IMR-90 (cell line): ENCODE measurements at regions not wholly inside any gene's neighbourhood (a gene's known extent, or its start where the extent isn't known, plus 50 kb on each side); places are given as distances from the start of the nearest gene placed in this dataset.
A peak's percentile ranks its signal among the peaks of the same experiment; 100 is the strongest.

Experiments used
- ATAC-seq: fragments of 200-7000 bp; cut with Tn5 transposase; 2 replicates; pipeline ENCODE4 v1.9.1; 2020; ENCODE audit warnings: low read depth, mild to moderate bottlenecking, moderate library complexity
- BruUV-seq: library from RNA; stranded (reverse); fragments of 400-500 nt; replicated peaks from 2 replicates; lab custom pipeline; 2021; lab: Mats Ljungman, UMichigan
- CTCF ChIA-PET: fragments of 300-600 bp; formaldehyde crosslinking; extraction: SDS; loops from one replicate; lab custom pipeline; 2021; ENCODE audit warnings: antibody characterized with exemption; lab: Yijun Ruan, JAX
- POLR2A ChIA-PET: fragments of 300-600 bp; sonication (Branson Sonifier 250); formaldehyde crosslinking; loops from one replicate; lab custom pipeline; 2022; ENCODE audit warnings: antibody characterized with exemption; ENCODE audit not compliant: unreplicated experiment; lab: Charles Lee
- DNase-seq: peaks from one replicate; pipeline ENCODE4 v3.0.0; 2013
- H2AFZ ChIP-seq: replicated peaks from 2 replicates; pipeline ENCODE3; 2013; ENCODE audit warnings: low read length, mild to moderate bottlenecking; ENCODE audit not compliant: poor library complexity
- H2AK5ac ChIP-seq: 2 replicates; pipeline ENCODE4 v1.6.1; 2013; ENCODE audit warnings: low read depth, low read length, inconsistent platforms
- H2AK9ac ChIP-seq: replicated peaks from 2 replicates; pipeline ENCODE3; 2013; ENCODE audit warnings: mild to moderate bottlenecking, low read depth, low read length, moderate library complexity; ENCODE audit not compliant: poor library complexity
- H2BK120ac ChIP-seq: 2 replicates; pipeline ENCODE4 v1.6.1; 2013; ENCODE audit warnings: low read depth, low read length, inconsistent platforms
- H2BK15ac ChIP-seq: 3 replicates; pipeline ENCODE4 v1.6.1; 2013; ENCODE audit warnings: low read depth, low read length, inconsistent platforms
- H2BK20ac ChIP-seq: 2 replicates; pipeline ENCODE4 v1.6.1; 2013; ENCODE audit warnings: low read depth, mild to moderate bottlenecking, inconsistent platforms, low read length, moderate library complexity
- H2BK5ac ChIP-seq: 2 replicates; pipeline ENCODE4 v1.6.1; 2013; ENCODE audit warnings: mild to moderate bottlenecking, low read depth, low read length, inconsistent platforms; ENCODE audit not compliant: poor library complexity, severe bottlenecking
- H3K14ac ChIP-seq: replicated peaks from 2 replicates; pipeline ENCODE4 v1.6.1; 2013; ENCODE audit warnings: low read depth, low read length, inconsistent platforms
- H3K18ac ChIP-seq: 2 replicates; pipeline ENCODE4 v1.6.1; 2013; ENCODE audit warnings: low read depth, low read length, control low read depth
- H3K23ac ChIP-seq: 2 replicates; pipeline ENCODE4 v1.6.1; 2013; ENCODE audit warnings: low read depth, low read length, inconsistent platforms
- H3K27ac ChIP-seq: 2 replicates; pipeline ENCODE4 v1.5.1; 2013; ENCODE audit warnings: mild to moderate bottlenecking, control low read depth, low read length; ENCODE audit not compliant: insufficient read depth
- H3K27me3 ChIP-seq: 2 replicates; pipeline ENCODE4 v1.6.1; 2013; ENCODE audit warnings: low read length; ENCODE audit not compliant: control insufficient read depth, insufficient read depth
- H3K36me3 ChIP-seq: 2 replicates; pipeline ENCODE4 v1.6.1; 2013; ENCODE audit warnings: low read length, mixed read lengths; ENCODE audit not compliant: control insufficient read depth, insufficient read depth
- H3K4ac ChIP-seq: 2 replicates; pipeline ENCODE4 v1.6.1; 2013; ENCODE audit warnings: low read depth, low read length, inconsistent platforms
- H3K4me1 ChIP-seq: 2 replicates; pipeline ENCODE4 v1.6.1; 2013; ENCODE audit warnings: low read length, mixed read lengths; ENCODE audit not compliant: control insufficient read depth, insufficient read depth
- H3K4me2 ChIP-seq: 2 replicates; pipeline ENCODE4 v1.6.1; 2013; ENCODE audit warnings: low read depth, mild to moderate bottlenecking, control low read depth, low read length, moderate library complexity
- H3K4me3 ChIP-seq: 2 replicates; pipeline ENCODE4 v1.5.1; 2013; ENCODE audit warnings: low read depth, mild to moderate bottlenecking, control low read depth, low read length, moderate library complexity; ENCODE audit not compliant: insufficient read depth
- H3K56ac ChIP-seq: 2 replicates; pipeline ENCODE4 v1.6.1; 2013; ENCODE audit warnings: low read length, inconsistent platforms; ENCODE audit not compliant: insufficient read depth; ENCODE audit errors: extremely low read depth
- H3K79me1 ChIP-seq, 2 experiments: 2 replicates each; pipeline ENCODE4 v1.6.1; 2013; ENCODE audit warnings: low read length in 2 of 2, inconsistent platforms in 1 of 2, low read depth in 1 of 2
- H3K9ac ChIP-seq: 2 replicates; pipeline ENCODE4 v1.6.1; 2013; ENCODE audit warnings: low read depth, low read length, control low read depth
- H3K9me1 ChIP-seq: 2 replicates; pipeline ENCODE4 v1.6.1; 2013; ENCODE audit warnings: low read length, inconsistent platforms; ENCODE audit not compliant: insufficient read depth
- H3K9me3 ChIP-seq: 2 replicates; pipeline ENCODE4 v1.6.1; 2013; ENCODE audit warnings: low read length; ENCODE audit not compliant: control insufficient read depth, insufficient read depth
- H4K20me1 ChIP-seq: 2 replicates; pipeline ENCODE4 v1.6.1; 2013; ENCODE audit warnings: low read length, inconsistent platforms; ENCODE audit not compliant: insufficient read depth
- H4K5ac ChIP-seq: 2 replicates; pipeline ENCODE4 v1.6.1; 2013; ENCODE audit warnings: mild to moderate bottlenecking, low read depth, low read length, control low read depth
- H4K8ac ChIP-seq, 2 experiments: 2 replicates each; pipeline ENCODE4 v1.6.1; 2013; ENCODE audit warnings: low read depth in 2 of 2, low read length in 2 of 2, control low read depth in 1 of 2, inconsistent platforms in 1 of 2
- H4K91ac ChIP-seq: 2 replicates; pipeline ENCODE4 v1.6.1; 2013; ENCODE audit warnings: low read depth, low read length, inconsistent platforms; ENCODE audit not compliant: insufficient read depth
- CHD1 ChIP-seq: IDR thresholded peaks from 2 replicates; pipeline ENCODE4 v1.6.1; 2012; ENCODE audit warnings: low read depth, low read length, improper control_type of control experiment
- FOS ChIP-seq: fragments of 150-350 bp; IDR thresholded peaks from 2 replicates; pipeline ENCODE4 v1.6.1; 2016; ENCODE audit warnings: low read depth, low read length
- MAZ ChIP-seq: IDR thresholded peaks from 2 replicates; pipeline ENCODE4 v1.6.1; 2012; ENCODE audit warnings: low read depth, mild to moderate bottlenecking, low read length, improper control_type of control experiment, moderate library complexity, borderline replicate concordance
- dilution Hi-C: fragments of 300-500 bp; cut with HindIII; formaldehyde crosslinking; loops from one replicate; pipeline ENCODE4 v1.14.3; 2018; ENCODE audit warnings: low sequenced_read_pairs; ENCODE audit not compliant: unreplicated experiment
- in situ Hi-C: fragments of 300-500 bp; cut with MboI; formaldehyde crosslinking; loops from 3 replicates; pipeline ENCODE4 v1.14.3; 2019; ENCODE audit warnings: low sequenced_read_pairs, inconsistent platforms, mixed read lengths
- intact Hi-C: fragments of 100-400 bp; cut with micrococcal nuclease; formaldehyde crosslinking; loops from 2 replicates; pipeline ENCODE4 v1.10.0; 2022

DNA sequence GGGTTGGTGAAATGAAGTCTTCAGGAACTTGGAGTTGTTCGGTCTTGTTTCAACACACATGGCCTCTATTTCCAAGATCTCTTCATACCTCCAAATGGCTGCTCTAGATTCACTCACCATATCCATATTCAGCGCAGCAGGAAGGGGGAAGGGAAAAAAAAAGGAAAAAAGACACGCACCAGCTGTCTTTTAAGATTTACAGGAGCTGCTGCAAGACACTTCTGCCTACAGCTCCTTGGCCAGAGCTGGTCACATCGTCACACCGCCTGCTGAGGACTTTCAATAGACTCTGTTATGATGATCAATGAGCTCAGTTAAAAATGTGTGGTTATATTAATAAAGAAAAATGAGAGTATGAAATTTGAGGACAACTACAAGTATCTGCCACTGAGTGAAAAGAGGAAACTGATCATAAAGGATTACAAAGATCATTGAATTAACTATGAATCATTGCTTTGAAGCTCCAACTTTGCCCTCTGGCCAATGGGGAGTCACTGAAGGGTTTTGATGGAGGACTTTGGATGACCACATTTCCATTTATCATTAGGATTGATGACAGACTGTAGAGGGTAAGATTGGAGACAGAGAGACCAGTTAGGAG, 182.1 kb upstream of the HMGA2 start (continued):
- no peak for TF ChIP-seq FOS

DNA sequence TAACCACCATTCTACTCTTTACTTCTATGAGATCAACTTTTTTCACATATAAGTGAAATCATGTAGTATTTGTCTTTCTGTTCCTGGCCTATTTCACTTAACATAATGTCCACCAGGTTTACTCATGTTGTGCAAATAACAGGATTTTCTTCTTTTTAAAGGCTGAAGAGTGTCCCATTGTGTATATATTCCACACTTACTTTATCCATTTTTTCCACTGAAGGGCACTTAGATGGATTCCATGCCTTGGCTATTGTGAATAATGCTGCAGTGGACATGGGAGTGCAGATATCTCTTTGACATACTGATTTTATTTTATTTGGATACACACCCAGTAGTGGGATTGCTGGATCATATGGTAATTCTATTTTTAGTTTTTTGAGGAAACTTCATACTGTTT, 181.1 kb upstream of the HMGA2 start:
- no peaks in the 10 kb centered on the region for H3K9me3 ChIP-seq
- peaks cover 17% of the 10 kb centered on the region for H3K4me1 ChIP-seq
- intact Hi-C loops, result no loop called here
- no peak overlapping the region for H3K27ac ChIP-seq
- H4K91ac ChIP-seq, result no peak overlapping the region
- peak overlapping the region; percentile 78 for H2BK5ac ChIP-seq
- no peak for DNase-seq
- peak overlapping the region; percentile 11; the same call in 1 of the 2 replicates for H3K18ac ChIP-seq
- no peak for ATAC-seq
- ChIA-PET POLR2A (no interaction called here), CTCF (no interaction called here)
- peak overlapping the region; percentile 39; the same call in 1 of the 3 replicates for H2BK15ac ChIP-seq
- no peak overlapping the region for H2AFZ ChIP-seq
- H3K4me3 ChIP-seq, result no peak overlapping the region
- no peak overlapping the region for H3K23ac ChIP-seq
- no peak overlapping the region for H3K56ac ChIP-seq
- no peaks in the 10 kb centered on the region for H4K20me1 ChIP-seq
- in situ Hi-C loops, result no loop called here
- BruUV-seq, result no TSS peak
- peaks cover 13% of the 10 kb centered on the region; the same call in 1 of the 2 replicates for H3K9me1 ChIP-seq
- no peak overlapping the region for H2AK9ac ChIP-seq
- no peak overlapping the region for H3K14ac ChIP-seq
- H3K27me3 ChIP-seq, result no peaks in the 10 kb centered on the region
- H3K36me3 ChIP-seq, result no peaks in the 10 kb centered on the region
- dilution Hi-C loops, result no loop called here
- peak overlapping the region; percentile 18; the same call in 1 of the 2 replicates for H4K5ac ChIP-seq
- H4K8ac ChIP-seq, result peak overlapping the region in 1 of 2 experiments; percentile 57; a peak in 2 of 4 replicates
- no peak overlapping the region for H3K9ac ChIP-seq
- no peak for TF ChIP-seq MAZ
- TF ChIP-seq CHD1, result no peak
- H3K79me1 ChIP-seq, result peaks cover 3 to 25% of the 10 kb centered on the region in 2 experiments; a peak in 2 of 4 replicates
- no peak overlapping the region for H2AK5ac ChIP-seq
- peak overlapping the region; percentile 85; the same call in 1 of the 2 replicates for H2BK120ac ChIP-seq
- H2BK20ac ChIP-seq, result peak overlapping the region; percentile 56; the same call in 1 of the 2 replicates
- no peak overlapping the region for H3K4me2 ChIP-seq
- no peak overlapping the region for H3K4ac ChIP-seq
